GM23338 (cell line): ENCODE measurements at regions not wholly inside any gene's neighbourhood (a gene's known extent, or its start where the extent isn't known, plus 50 kb on each side); places are given as distances from the start of the nearest gene placed in this dataset.

Source experiments
- ATAC-seq: fragments of 200-7000 bp; cut with Tn5 transposase; 3 replicates; pipeline ENCODE4 v1.9.1; 2020
- DNase-seq: peaks from one replicate; pipeline ENCODE4 v3.0.0-alpha.2; 2015; ENCODE audit warnings: low spot score
- H2AFZ ChIP-seq: fragments of 200-600 bp; sonication (generic); 2 replicates; pipeline ENCODE4 v1.8.0; 2016; ENCODE audit warnings: antibody characterized with exemption, mild to moderate bottlenecking, moderate library complexity
- H3F3A ChIP-seq: fragments of 200-600 bp; sonication (generic); replicated peaks from 2 replicates; pipeline ENCODE4 v1.8.0; 2017; ENCODE audit warnings: antibody characterized with exemption, mixed run types, low read depth
- H3K27ac ChIP-seq: fragments of 200-600 bp; sonication (generic); 2 replicates; pipeline ENCODE4 v1.6.1; 2016; ENCODE audit warnings: low read depth
- H3K27me3 ChIP-seq: fragments of 200-600 bp; sonication (generic); 2 replicates; pipeline ENCODE4 v1.8.0; 2016; ENCODE audit warnings: mild to moderate bottlenecking, mixed run types, moderate library complexity; ENCODE audit not compliant: insufficient read depth
- H3K36me3 ChIP-seq: fragments of 200-600 bp; sonication (generic); 2 replicates; pipeline ENCODE4 v1.8.0; 2016; ENCODE audit warnings: mild to moderate bottlenecking; ENCODE audit not compliant: insufficient read depth
- H3K4me1 ChIP-seq: fragments of 200-600 bp; sonication (generic); 2 replicates; pipeline ENCODE4 v1.8.0; 2016; ENCODE audit warnings: mild to moderate bottlenecking, moderate library complexity; ENCODE audit not compliant: insufficient read depth
- H3K4me2 ChIP-seq: fragments of 200-600 bp; sonication (generic); 2 replicates; pipeline ENCODE4 v1.7.1; 2017; ENCODE audit warnings: mixed run types
- H3K4me3 ChIP-seq: fragments of 200-600 bp; sonication (generic); 2 replicates; pipeline ENCODE4 v1.6.1; 2016; ENCODE audit warnings: mixed run types
- H3K79me2 ChIP-seq: fragments of 200-600 bp; sonication (generic); replicated peaks from 2 replicates; pipeline ENCODE4 v1.8.0; 2017; ENCODE audit warnings: mild to moderate bottlenecking; ENCODE audit not compliant: insufficient read depth
- H3K9me2 ChIP-seq: fragments of 200-600 bp; sonication (generic); 2 replicates; pipeline ENCODE4 v1.8.0; 2017; ENCODE audit not compliant: insufficient read depth
- H4K20me1 ChIP-seq: fragments of 200-600 bp; sonication (generic); replicated peaks from 2 replicates; pipeline ENCODE4 v1.8.0; 2017; ENCODE audit warnings: mild to moderate bottlenecking; ENCODE audit not compliant: insufficient read depth
- H3K27ac Mint-ChIP-seq: 2 replicates; pipeline ENCODE4 v1.8.0; 2020; ENCODE audit warnings: inconsistent platforms, mild to moderate bottlenecking, moderate library complexity, mixed read lengths
- H3K27me3 Mint-ChIP-seq: 3 replicates; pipeline ENCODE4 v1.8.0; 2022; ENCODE audit warnings: low read depth, mild to moderate bottlenecking, moderate library complexity, mixed read lengths, inconsistent platforms; ENCODE audit not compliant: insufficient read depth, poor library complexity
- H3K36me3 Mint-ChIP-seq: 3 replicates; pipeline ENCODE4 v1.8.0; 2021; ENCODE audit warnings: low read depth, mild to moderate bottlenecking, inconsistent platforms, moderate library complexity, mixed read lengths
- H3K4me1 Mint-ChIP-seq: 3 replicates; pipeline ENCODE4 v1.8.0; 2020; ENCODE audit warnings: mild to moderate bottlenecking, inconsistent platforms, mixed read lengths
- H3K4me3 Mint-ChIP-seq: 3 replicates; pipeline ENCODE4 v1.8.0; 2021; ENCODE audit warnings: moderate library complexity, mild to moderate bottlenecking, inconsistent platforms, mixed read lengths
- H3K9me3 Mint-ChIP-seq: 3 replicates; pipeline ENCODE4 v1.8.0; 2020; ENCODE audit warnings: moderate library complexity, mild to moderate bottlenecking, inconsistent platforms, mixed read lengths
- CREB1 ChIP-seq: fragments of 250-450 bp; sonication (Bioruptor Pico); IDR thresholded peaks from 2 replicates; pipeline ENCODE4 v1.5.0; 2020; ENCODE audit warnings: low read depth, mild to moderate bottlenecking, moderate library complexity
- ETS1 ChIP-seq: IDR thresholded peaks from 2 replicates; pipeline ENCODE4 v1.6.1; 2016; ENCODE audit warnings: antibody characterized with exemption
- JUNB ChIP-seq: IDR thresholded peaks from one replicate; pipeline ENCODE4 v1.6.1; 2016; ENCODE audit warnings: antibody characterized with exemption; ENCODE audit not compliant: unreplicated experiment
- NANOG ChIP-seq: IDR thresholded peaks from 2 replicates; pipeline ENCODE4 v1.6.1; 2016; ENCODE audit warnings: antibody characterized with exemption, borderline replicate concordance
- REST ChIP-seq: IDR thresholded peaks from one replicate; pipeline ENCODE4 v1.6.1; 2018; ENCODE audit warnings: antibody characterized with exemption; ENCODE audit not compliant: unreplicated experiment
- STAT1 ChIP-seq: IDR thresholded peaks from one replicate; pipeline ENCODE4 v1.6.1; 2016; ENCODE audit warnings: antibody characterized with exemption; ENCODE audit not compliant: unreplicated experiment
- ZNF331 ChIP-seq: fragments of 250-450 bp; sonication (Bioruptor Pico); IDR thresholded peaks from 2 replicates; pipeline ENCODE4 v1.5.0; 2020; ENCODE audit warnings: low read depth, mild to moderate bottlenecking, moderate library complexity

GRCh38 chr3:197434830-197435229 lies 120.9 kb downstream of the BDH1 start (continued):
- TF ChIP-seq ETS1: no peak
- TF ChIP-seq REST: no peak
- TF ChIP-seq JUNB: no peak
- TF ChIP-seq STAT1: no peak
- TF ChIP-seq CREB1: no peak
- TF ChIP-seq ZNF331 (CRISPR knock-in tag): no peak
- TF ChIP-seq NANOG: no peak

GRCh38 chr3:197432384-197433127 lies 123.2 kb downstream of the BDH1 start:
- no peak overlapping the region for H3K4me3 ChIP-seq
- Mint-ChIP-seq H3K27me3 (peaks cover 8% of the 10 kb centered on the region), H3K4me3 (no peak overlapping the region), H3K4me1 (peaks cover 7% of the 10 kb centered on the region; the same call in 2 of the 3 replicates), H3K27ac (no peak overlapping the region), H3K9me3 (no peaks in the 10 kb centered on the region), H3K36me3 (no peaks in the 10 kb centered on the region)
- TF ChIP-seq REST (no peak), NANOG (no peak)
- no peak overlapping the region for H2AFZ ChIP-seq
- H3F3A ChIP-seq: no peaks in the 10 kb centered on the region
- H3K36me3 ChIP-seq: no peaks in the 10 kb centered on the region
- no peaks in the 10 kb centered on the region for H3K79me2 ChIP-seq
- DNase-seq: no peak
- no peaks in the 10 kb centered on the region for H3K27me3 ChIP-seq
- ATAC-seq: no peak
- peaks cover 5% of the 10 kb centered on the region; the same call in 1 of the 2 replicates for H3K4me1 ChIP-seq
- no peaks in the 10 kb centered on the region for H4K20me1 ChIP-seq
- H3K9me2 ChIP-seq: no peaks in the 10 kb centered on the region
- H3K4me2 ChIP-seq: no peak overlapping the region
- H3K27ac ChIP-seq: no peak overlapping the region
